Large intestine (tissue), 3 donors: ENCODE measurements at regions not wholly inside any gene's neighbourhood (a gene's known extent, or its start where the extent isn't known, plus 50 kb on each side); places are given as distances from the start of the nearest gene placed in this dataset.
A peak's percentile ranks its signal among the peaks of the same experiment; 100 is the strongest.

Experiments used
- DNase-seq, 2 donors: peaks; one replicate each; pipeline versions ENCODE4 v3.0.0 to v3.0.0-alpha.2; 2013
- H3K27ac ChIP-seq: one replicate; pipeline ENCODE4 v1.5.1; 2013; ENCODE audit warnings: low read length
- H3K27me3 ChIP-seq: 2 replicates; pipeline ENCODE4 v1.6.1; 2013; ENCODE audit warnings: low read length; ENCODE audit not compliant: control insufficient read depth, insufficient read depth
- H3K36me3 ChIP-seq: 2 replicates; pipeline ENCODE4 v1.6.1; 2013; ENCODE audit warnings: low read length; ENCODE audit not compliant: control insufficient read depth, insufficient read depth
- H3K4me1 ChIP-seq: one replicate; pipeline ENCODE4 v1.6.1; 2013; ENCODE audit warnings: low read length; ENCODE audit not compliant: control insufficient read depth, insufficient read depth
- H3K4me3 ChIP-seq: one replicate; pipeline ENCODE4 v1.5.1; 2013; ENCODE audit warnings: low read length
- H3K9me3 ChIP-seq: one replicate; pipeline ENCODE4 v1.6.1; 2013; ENCODE audit warnings: mild to moderate bottlenecking, low read depth, low read length, moderate library complexity; ENCODE audit not compliant: control insufficient read depth
- WGBS: methylation state at CpG from one replicate; pipeline ENCODE4 v1.1.5; 2013; ENCODE audit warnings: low lambda C conversion rate; ENCODE audit not compliant: insufficient coverage; 5-methylcytosine and 5-hydroxymethylcytosine counted together

- no peak for DNase-seq
- H3K9me3 ChIP-seq: no peaks in the 10 kb centered on the region
- H3K4me3 ChIP-seq: no peak overlapping the region
- H3K27ac ChIP-seq: no peak overlapping the region
- peaks cover 16% of the 10 kb centered on the region for H3K4me1 ChIP-seq
- no peaks in the 10 kb centered on the region for H3K36me3 ChIP-seq
- H3K27me3 ChIP-seq: no peaks in the 10 kb centered on the region
- no CpG with 5 or more reads among the region's 1 CpG for WGBS
These were observed 120.9 kb upstream of the NOCT start for GRCh38 chr4:138894709-138895108.

- DNase-seq: no peak
- peaks cover 16% of the 10 kb centered on the region for H3K4me1 ChIP-seq
- H3K36me3 ChIP-seq: no peaks in the 10 kb centered on the region
- H3K9me3 ChIP-seq: no peaks in the 10 kb centered on the region
- H3K4me3 ChIP-seq: no peak overlapping the region
- H3K27ac ChIP-seq: peak overlapping the region; percentile 9
- no peaks in the 10 kb centered on the region for H3K27me3 ChIP-seq
These were observed 121.6 kb upstream of the NOCT start for GRCh38 chr4:138894011-138894410.

DNA sequence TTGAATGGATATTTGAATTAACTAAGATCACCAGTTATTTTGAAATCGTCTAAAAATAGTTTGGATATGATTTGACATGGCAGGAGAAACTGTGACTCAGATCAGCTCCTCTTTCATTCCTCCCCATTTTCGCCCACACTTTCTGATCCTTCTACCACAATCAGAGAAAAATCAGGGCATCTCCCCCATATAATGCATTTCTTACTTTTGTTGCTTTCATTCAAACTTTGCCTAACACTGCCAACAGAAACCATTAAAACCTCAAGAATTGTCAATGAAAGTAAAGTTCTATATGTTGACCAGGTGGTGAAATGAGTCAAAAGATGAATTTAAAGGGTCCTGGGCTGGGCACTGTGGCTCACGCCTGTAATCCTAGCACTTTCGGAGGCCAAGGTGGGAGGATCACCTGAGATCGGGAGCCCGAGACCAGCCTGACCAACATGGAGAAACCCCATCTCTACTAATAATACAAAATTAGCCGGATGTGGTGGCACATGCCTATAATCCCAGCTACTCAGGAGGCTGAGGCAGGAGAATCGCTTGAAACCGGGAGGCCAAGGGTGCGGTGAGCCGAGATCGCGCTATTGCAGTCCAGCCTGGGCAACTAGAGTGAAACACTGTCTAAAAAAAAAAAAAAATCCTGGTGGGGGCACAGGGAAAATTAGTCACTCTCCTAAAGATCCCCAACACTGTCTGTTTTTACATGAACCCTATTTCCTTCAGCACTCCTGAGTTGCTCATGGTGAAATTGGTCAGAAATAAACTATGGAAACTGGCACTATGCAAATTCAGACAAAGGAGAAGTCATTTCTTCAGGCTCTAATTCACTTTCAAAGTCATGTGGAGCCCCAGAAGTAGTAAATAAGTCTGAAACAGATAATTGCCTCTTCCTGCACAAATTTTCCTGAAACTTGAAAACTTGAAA lies 122.8 kb upstream of the NOCT start:
- Histone ChIP-seq H3K27ac (no peak overlapping the region), H3K4me1 (peaks cover 13% of the 10 kb centered on the region), H3K36me3 (no peaks in the 10 kb centered on the region), H3K9me3 (no peaks in the 10 kb centered on the region), H3K27me3 (no peaks in the 10 kb centered on the region), H3K4me3 (no peak overlapping the region)
- DNase-seq: no peak
- 100% methylated on average over 3 of the region's 13 CpGs for WGBS

DNA sequence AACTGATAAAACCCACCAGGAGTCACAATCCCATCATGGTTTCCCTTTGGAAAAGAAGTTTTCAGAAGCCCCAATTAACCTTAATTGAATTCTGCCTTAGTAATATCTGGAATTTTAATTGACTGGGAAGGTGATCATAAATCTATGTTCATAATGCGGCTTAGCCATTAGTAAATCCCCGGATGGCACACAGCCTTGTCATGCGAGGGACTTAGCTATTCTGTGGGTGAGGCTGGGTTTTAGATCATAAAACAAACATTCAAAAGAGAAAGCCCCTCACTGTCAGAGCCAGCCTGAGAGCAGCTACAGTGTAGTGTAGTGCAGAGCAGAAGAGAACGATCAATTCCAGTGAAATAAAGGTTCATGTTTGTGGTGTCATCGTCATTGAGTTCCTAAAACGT lies 124.0 kb upstream of the NOCT start:
- peaks cover 7% of the 10 kb centered on the region for H3K4me1 ChIP-seq
- no peaks in the 10 kb centered on the region for H3K27me3 ChIP-seq
- no peaks in the 10 kb centered on the region for H3K36me3 ChIP-seq
- H3K4me3 ChIP-seq: no peak overlapping the region
- H3K27ac ChIP-seq: no peak overlapping the region
- WGBS: 40% methylated on average over 1 of the region's 6 CpGs
- no peaks in the 10 kb centered on the region for H3K9me3 ChIP-seq
- no peak for DNase-seq

DNA sequence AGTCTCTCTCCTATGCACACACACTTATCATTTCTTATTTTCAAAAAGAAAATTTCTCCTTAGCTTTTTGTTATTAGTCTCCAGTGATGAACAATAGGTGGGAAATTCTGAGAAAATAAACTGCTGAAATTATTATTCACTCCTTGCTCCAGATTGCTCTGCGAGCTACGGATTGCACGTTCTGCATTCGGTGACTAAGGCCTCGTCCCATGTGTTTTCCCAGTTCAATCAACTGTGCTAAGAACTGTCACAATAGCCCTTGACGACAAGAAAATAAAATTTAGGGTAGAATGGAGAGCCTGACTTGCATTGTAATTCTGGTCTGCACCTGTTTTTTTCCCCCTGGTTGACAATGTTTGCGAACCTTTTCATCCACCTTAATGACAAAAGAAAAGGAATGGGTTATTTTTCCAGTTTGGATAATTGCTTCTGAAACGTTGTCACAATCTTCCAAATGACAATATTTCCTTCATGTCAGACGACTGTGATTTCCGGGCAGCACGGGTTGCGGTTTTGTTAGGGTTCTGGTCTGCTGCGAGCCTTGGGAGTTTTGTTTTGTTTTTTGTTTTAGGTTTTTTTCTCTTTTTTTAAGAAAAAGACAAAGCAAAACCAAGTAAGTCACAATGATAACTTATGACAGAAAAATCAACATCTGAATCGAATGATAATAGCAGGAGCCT lies 124.5 kb upstream of the NOCT start:
- Histone ChIP-seq H3K27me3 (no peaks in the 10 kb centered on the region), H3K4me3 (no peak overlapping the region), H3K27ac (no peak overlapping the region), H3K4me1 (peaks cover 7% of the 10 kb centered on the region), H3K36me3 (no peaks in the 10 kb centered on the region), H3K9me3 (no peaks in the 10 kb centered on the region)
- no peak for DNase-seq
- WGBS: no CpG with 5 or more reads among the region's 14 CpGs

GRCh38 chr4:138889216-138889615 lies 126.4 kb upstream of the NOCT start:
- Histone ChIP-seq H3K4me1 (no peaks in the 10 kb centered on the region), H3K4me3 (no peak overlapping the region), H3K36me3 (no peaks in the 10 kb centered on the region), H3K27ac (no peak overlapping the region), H3K27me3 (no peaks in the 10 kb centered on the region), H3K9me3 (no peaks in the 10 kb centered on the region)
- 20% methylated on average over 1 of the region's 3 CpGs for WGBS
- DNase-seq: no peak

DNA sequence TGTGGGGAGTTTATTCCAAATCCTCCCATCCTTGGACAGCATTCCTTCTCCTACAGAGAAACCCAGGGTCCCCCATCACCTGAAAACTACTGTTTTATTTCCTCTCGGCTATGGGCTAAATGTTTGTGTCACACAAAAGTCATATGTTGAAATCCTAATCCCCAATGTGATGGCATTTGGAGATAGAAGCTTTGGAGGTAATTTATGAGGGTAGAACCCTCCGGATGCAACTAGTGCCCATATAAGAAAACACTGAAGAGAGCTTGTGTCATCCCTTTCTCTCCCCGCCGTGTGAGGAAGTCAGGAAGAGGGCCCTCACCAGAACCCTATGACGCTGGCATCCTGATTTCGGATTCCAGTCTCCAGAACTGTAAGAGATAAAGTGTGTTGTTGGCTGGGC lies 127.8 kb upstream of the NOCT start:
- Histone ChIP-seq H3K4me3 (no peak overlapping the region), H3K27ac (no peak overlapping the region), H3K27me3 (no peaks in the 10 kb centered on the region), H3K36me3 (no peaks in the 10 kb centered on the region), H3K4me1 (no peaks in the 10 kb centered on the region), H3K9me3 (no peaks in the 10 kb centered on the region)
- WGBS: no CpG with 5 or more reads among the region's 6 CpGs
- no peak for DNase-seq

GRCh38 chr4:138887341-138887740 lies 128.2 kb upstream of the NOCT start:
- no peak overlapping the region for H3K27ac ChIP-seq
- H3K36me3 ChIP-seq: no peaks in the 10 kb centered on the region
- DNase-seq: no peak
- WGBS: no CpG with 5 or more reads among the region's 4 CpGs
- H3K4me1 ChIP-seq: no peaks in the 10 kb centered on the region
- H3K27me3 ChIP-seq: no peaks in the 10 kb centered on the region
- no peak overlapping the region for H3K4me3 ChIP-seq
- no peaks in the 10 kb centered on the region for H3K9me3 ChIP-seq

GRCh38 chr4:138879757-138880156 lies 135.8 kb upstream of the NOCT start:
- no peak overlapping the region for H3K4me3 ChIP-seq
- 100% methylated on average over 1 of the region's 3 CpGs for WGBS
- no peak overlapping the region for H3K27ac ChIP-seq
- H3K9me3 ChIP-seq: no peaks in the 10 kb centered on the region
- DNase-seq: no peak
- no peaks in the 10 kb centered on the region for H3K4me1 ChIP-seq
- H3K36me3 ChIP-seq: no peaks in the 10 kb centered on the region
- H3K27me3 ChIP-seq: no peaks in the 10 kb centered on the region

- Histone ChIP-seq H3K9me3 (no peaks in the 10 kb centered on the region), H3K36me3 (no peaks in the 10 kb centered on the region), H3K4me3 (no peak overlapping the region), H3K27me3 (no peaks in the 10 kb centered on the region), H3K4me1 (no peaks in the 10 kb centered on the region), H3K27ac (no peak overlapping the region)
- DNase-seq: no peak
- WGBS: 100% methylated on average over 1 of the region's 10 CpGs
These were observed 139.5 kb upstream of the NOCT start for GRCh38 chr4:138875891-138876608.
